ENCODE measurements at regions not wholly inside any gene's neighbourhood (a gene's known extent, or its start where the extent isn't known, plus 50 kb on each side); places are given as distances from the start of the nearest gene placed in this dataset.
"Not testable (repeated sequence)": the region's sequence is repeated elsewhere in the genome, so short reads cannot be mapped to it uniquely, and the experiment has no call there.

GRCh38 chr22:48061726-48062125 is 1299.3 kb downstream of the TBC1D22A start:
- no peak for DNase-seq (ENCODE audit: low read depth)

GRCh38 chr22:48060266-48060665 is 1297.8 kb downstream of the TBC1D22A start:
- no peak for DNase-seq (ENCODE audit: low read depth)

DNA sequence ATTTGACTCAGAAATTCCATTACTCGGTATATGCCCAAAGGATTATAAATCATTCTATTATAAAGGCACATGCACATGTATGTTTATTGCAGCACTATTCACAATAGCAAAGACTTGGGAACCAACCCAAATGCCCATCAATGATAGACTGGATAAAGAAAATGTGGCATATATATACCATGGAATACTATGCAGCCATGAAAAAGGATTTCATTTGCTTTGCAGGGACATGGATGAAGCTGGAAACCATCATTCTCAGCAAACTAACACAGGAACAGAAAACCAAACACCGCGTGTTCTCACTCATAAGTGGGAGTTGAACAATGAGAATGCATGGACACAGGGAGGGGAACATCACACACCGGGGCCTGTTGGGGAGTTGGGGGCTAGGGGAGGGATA is 1297.1 kb downstream of the TBC1D22A start:
- not testable (repeated sequence) for DNase-seq (ENCODE audit: low read depth)

GRCh38 chr22:48057116-48057835 is 1294.8 kb downstream of the TBC1D22A start:
- DNase-seq (ENCODE audit: low read depth): no peak

GRCh38 chr22:48055827-48056226 is 1293.4 kb downstream of the TBC1D22A start:
- DNase-seq (ENCODE audit: low read depth): no peak

- no peak for DNase-seq (ENCODE audit: low read depth)
These were observed 1292.7 kb downstream of the TBC1D22A start for GRCh38 chr22:48055185-48055584.

DNA sequence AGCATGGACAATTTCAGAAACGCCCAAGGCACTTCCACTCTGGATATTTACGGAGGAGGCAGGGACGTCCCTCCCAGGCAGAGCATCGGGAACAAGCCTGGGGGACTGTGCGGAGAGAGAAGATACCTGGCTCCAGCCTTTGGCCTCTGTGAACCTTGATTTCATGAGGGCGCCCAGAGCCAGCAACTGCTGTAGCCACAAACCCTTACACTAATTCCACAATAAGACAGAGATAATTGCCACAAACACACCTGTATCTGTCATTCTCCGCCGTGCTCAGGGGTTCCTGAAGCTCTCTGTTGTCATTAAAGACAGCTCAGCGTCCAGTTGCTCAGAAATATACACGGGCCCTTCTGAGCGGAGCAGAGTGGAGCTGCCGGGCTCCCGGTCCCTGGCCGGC is 1292.1 kb downstream of the TBC1D22A start:
- DNase-seq (ENCODE audit: low read depth): no peak

DNA sequence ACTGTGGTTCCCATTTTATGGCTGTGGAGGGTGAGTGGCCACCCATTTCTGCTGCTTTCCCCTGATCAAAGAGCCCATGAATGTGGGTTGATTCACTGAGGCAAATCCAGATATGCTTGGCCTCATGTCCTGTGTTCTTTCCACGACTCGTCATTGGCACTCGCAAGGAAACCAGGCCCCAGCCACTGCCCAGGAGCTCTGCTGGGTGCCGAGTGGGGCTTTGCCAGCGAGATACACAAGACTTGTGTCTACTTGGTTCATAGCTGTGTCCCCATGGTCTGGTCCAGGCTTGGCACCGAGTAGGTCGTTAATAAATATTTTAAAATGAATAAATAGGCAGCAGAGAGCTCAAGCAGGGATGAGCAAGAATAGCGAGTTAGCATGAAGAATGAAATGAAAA is 1291.5 kb downstream of the TBC1D22A start:
- no peak for DNase-seq (ENCODE audit: low read depth)

GRCh38 chr22:48053486-48053885 is 1291.0 kb downstream of the TBC1D22A start:
- no peak for DNase-seq (ENCODE audit: low read depth)

GRCh38 chr22:48052621-48052890 is 1290.1 kb downstream of the TBC1D22A start:
- no peak for DNase-seq (ENCODE audit: low read depth)

DNA sequence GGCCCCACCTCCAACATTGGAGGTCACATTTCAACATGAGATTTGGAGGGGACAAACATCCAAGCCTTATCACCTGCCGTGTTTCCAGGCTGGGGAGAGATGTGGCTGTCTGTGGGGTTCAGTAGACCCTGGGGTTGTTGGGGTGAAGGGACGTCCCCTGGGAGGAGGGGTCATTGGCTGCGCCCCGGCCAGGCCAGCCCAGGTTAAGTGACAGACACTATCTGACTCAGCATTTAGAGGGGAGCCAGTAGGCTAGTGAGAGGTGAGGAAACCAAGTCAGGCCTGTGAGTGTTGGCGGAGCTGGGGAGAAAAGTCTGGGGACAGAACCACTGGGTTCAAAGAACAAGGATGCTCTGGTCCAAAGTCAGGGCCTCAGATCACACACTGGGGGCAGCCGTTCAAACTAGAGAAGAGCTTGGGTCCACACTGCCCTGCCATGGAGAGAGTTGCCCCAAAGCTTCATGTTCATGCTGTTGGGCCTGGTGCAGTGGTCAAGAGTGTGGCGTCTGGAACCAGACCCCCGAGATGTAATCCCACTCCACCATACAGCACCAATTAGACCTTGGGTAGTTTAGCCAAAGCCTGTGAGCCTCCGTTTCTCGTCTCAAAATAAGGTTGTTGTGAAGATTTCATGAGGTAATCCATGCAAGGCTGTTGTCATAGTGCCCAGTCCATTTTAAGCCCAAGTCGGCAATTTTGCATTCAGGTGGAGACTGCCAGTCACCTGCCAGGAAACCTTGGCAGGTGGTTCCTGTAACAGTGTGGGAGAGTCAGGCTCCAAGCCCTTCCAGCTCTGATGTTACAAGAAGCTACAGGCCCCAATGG is 1289.6 kb downstream of the TBC1D22A start:
- no peak for DNase-seq (ENCODE audit: low read depth)

GRCh38 chr22:48050836-48051235 is 1288.4 kb downstream of the TBC1D22A start:
- DNase-seq (ENCODE audit: low read depth): no peak

- DNase-seq (ENCODE audit: low read depth): no peak
These were observed 1286.7 kb downstream of the TBC1D22A start for GRCh38 chr22:48049116-48049515.

- no peak for DNase-seq (ENCODE audit: low read depth)
These were observed 1285.5 kb downstream of the TBC1D22A start for GRCh38 chr22:48047722-48048500.

GRCh38 chr22:48045369-48045768 is 1282.9 kb downstream of the TBC1D22A start:
- no peak for DNase-seq (ENCODE audit: low read depth)

DNA sequence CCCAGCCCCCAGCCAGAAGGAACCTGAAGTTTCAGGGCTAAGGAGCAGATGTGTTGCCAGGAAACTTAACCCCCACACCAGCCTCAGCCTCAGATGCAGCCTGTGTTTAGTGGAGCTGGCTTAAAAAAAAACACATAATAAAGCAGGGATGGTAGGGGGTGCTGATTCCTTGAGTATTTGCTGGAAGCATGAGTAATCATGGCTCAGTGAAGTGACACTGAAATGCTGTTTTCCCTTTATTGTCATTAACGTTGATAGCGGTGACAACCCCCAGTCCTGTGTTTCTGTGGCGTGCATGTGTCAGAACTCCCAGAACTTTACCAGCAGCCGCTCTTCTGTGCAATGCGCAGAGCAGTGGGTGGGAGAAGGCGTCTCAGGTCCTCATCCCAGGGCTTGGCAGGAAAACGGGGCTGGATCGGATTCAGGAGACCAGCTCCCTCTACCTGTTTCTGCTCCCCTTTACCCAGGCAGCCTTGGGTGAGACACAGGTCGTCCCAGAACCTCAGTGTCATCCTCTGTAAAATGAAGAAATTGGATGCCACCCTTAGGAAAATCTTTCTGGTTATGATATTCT is 1282.1 kb downstream of the TBC1D22A start:
- DNase-seq (ENCODE audit: low read depth): no peak

DNA sequence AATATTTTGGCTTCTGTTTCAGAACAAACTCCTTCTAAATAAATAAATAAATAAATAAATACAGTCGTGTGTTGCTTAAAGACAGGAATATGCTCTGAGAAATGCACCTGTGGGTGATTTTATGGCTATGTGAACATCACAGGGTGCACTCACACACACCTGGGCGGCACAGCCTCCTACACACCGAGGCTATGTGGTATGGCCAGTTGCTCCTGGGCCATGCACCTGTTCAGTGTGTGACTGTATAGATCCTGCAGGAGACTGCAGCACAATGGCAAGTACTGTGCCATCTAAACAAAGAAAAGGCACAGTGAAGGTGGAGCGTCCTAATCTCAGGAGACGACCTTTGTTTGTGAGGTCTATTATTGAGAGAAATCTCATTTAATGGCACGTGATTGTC is 1281.1 kb downstream of the TBC1D22A start:
- no peak for DNase-seq (ENCODE audit: low read depth)

GRCh38 chr22:48042621-48043395 is 1280.4 kb downstream of the TBC1D22A start:
- no peak for DNase-seq (ENCODE audit: low read depth)

DNA sequence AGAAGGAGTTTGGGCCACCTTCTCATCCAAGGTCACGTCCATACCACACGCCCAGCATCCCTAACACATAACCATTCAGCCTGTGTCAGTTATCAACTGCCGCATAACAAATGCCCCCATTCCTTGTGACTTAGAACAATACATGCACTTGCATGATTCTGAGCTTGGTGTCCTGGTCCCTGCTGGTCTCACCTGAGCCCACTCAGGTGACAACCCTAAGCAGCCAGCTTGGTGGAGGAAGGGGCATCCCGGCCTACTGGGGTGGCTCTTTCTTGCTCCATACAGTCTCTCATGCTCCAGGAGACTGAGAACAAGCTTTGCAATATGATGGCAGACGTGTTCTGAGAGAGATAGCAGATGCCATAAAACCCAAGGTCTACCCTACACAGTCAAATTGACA is 1276.9 kb downstream of the TBC1D22A start:
- DNase-seq (ENCODE audit: low read depth): no peak

GRCh38 chr22:48037618-48038017 is 1275.2 kb downstream of the TBC1D22A start:
- no peak for DNase-seq (ENCODE audit: low read depth)

DNA sequence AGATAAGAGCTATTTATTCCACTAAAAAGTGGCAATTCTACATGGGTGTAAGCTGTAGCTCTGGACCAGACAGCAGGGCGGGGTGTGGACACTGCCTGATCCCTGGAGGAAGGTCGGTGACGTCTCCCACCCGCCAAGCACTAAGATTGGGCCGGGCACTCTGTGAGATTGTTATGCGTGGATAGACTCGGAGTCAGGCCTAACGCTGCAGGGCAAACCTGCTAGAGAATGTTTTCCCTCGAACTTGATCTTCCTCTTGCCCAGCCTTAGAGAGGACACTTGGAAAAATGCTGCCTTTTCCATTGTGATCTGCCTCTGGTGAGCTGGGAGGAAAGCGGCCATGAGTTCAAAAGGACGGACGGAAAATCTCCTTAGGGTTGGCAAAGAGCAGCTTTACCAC is 1273.4 kb downstream of the TBC1D22A start:
- DNase-seq (ENCODE audit: low read depth): no peak

DNA sequence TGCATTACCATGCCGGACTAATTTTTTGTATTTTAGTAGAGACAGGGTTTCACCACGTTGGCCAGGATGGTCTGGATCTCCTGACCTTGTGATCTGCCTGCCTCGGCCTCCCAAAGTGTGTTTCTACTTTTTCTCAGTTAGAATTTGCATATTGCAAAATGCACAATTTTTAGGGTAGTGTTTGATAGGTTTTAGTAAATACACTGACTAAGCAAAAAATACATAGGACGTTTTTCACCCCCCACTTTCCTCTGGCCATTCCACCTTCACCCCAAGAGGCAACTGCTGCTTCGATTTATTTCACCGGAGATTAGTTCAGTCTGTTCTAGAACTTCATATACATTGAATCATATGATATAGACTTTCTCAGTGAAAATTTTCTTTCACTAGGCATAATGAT is 1269.1 kb downstream of the TBC1D22A start:
- no peak for DNase-seq (ENCODE audit: low read depth)
